Forelimb muscle (tissue), 1 donor: ENCODE measurements at regions not wholly inside any gene's neighbourhood (a gene's known extent, or its start where the extent isn't known, plus 50 kb on each side); places are given as distances from the start of the nearest gene placed in this dataset.
"Not testable (repeated sequence)": the region's sequence is repeated elsewhere in the genome, so short reads cannot be mapped to it uniquely, and the experiment has no call there.

Experiments
- DNase-seq: peaks from one replicate; pipeline ENCODE4 v3.0.0-alpha.2; 2013; ENCODE audit warnings: low read depth

GRCh38 chr5:130335117-130335516 lies 430.9 kb downstream of the CHSY3 start:
- DNase-seq, result no peak

GRCh38 chr5:130333089-130333488 lies 428.8 kb downstream of the CHSY3 start:
- DNase-seq, result no peak

GRCh38 chr5:130331332-130331731 lies 427.1 kb downstream of the CHSY3 start:
- DNase-seq, result no peak

- DNase-seq, result no peak
These were observed 420.8 kb downstream of the CHSY3 start for GRCh38 chr5:130324953-130325671.

GRCh38 chr5:130323804-130324454 lies 419.7 kb downstream of the CHSY3 start:
- no peak for DNase-seq

- DNase-seq, result no peak
These were observed 417.7 kb downstream of the CHSY3 start for GRCh38 chr5:130321931-130322330.

GRCh38 chr5:130316971-130317680 lies 412.9 kb downstream of the CHSY3 start:
- no peak for DNase-seq

GRCh38 chr5:130295235-130295634 lies 391.0 kb downstream of the CHSY3 start:
- no peak for DNase-seq

GRCh38 chr5:130294798-130295197 lies 390.5 kb downstream of the CHSY3 start:
- not testable (repeated sequence) for DNase-seq

- no peak for DNase-seq
These were observed 386.0 kb downstream of the CHSY3 start for GRCh38 chr5:130290219-130290618.

GRCh38 chr5:130289132-130290088 lies 385.1 kb downstream of the CHSY3 start:
- no peak for DNase-seq

GRCh38 chr5:130287438-130287837 lies 383.2 kb downstream of the CHSY3 start:
- DNase-seq, result no peak

- no peak for DNase-seq
These were observed 382.7 kb downstream of the CHSY3 start for GRCh38 chr5:130286971-130287370.

GRCh38 chr5:130282049-130282448 lies 377.8 kb downstream of the CHSY3 start:
- DNase-seq, result no peak

GRCh38 chr5:130280528-130281217 lies 376.4 kb downstream of the CHSY3 start:
- DNase-seq, result no peak

- no peak for DNase-seq
These were observed 375.1 kb downstream of the CHSY3 start for GRCh38 chr5:130279386-130279785.

- DNase-seq, result no peak
These were observed 373.9 kb downstream of the CHSY3 start for GRCh38 chr5:130278136-130278535.

GRCh38 chr5:130277522-130277921 lies 373.3 kb downstream of the CHSY3 start:
- no peak for DNase-seq

- no peak for DNase-seq
These were observed 372.7 kb downstream of the CHSY3 start for GRCh38 chr5:130277002-130277401.

GRCh38 chr5:130272837-130273236 lies 368.6 kb downstream of the CHSY3 start:
- no peak for DNase-seq

- DNase-seq, result no peak
These were observed 366.5 kb downstream of the CHSY3 start for GRCh38 chr5:130270786-130271185.
